Testis (tissue), 2 donors: ENCODE measurements at regions not wholly inside any gene's neighbourhood (a gene's known extent, or its start where the extent isn't known, plus 50 kb on each side); places are given as distances from the start of the nearest gene placed in this dataset.

Experiments
- POLR2A ChIP-seq: fragments of 450-650 bp; IDR thresholded peaks from one replicate; pipeline ENCODE4 v1.6.1; 2017; ENCODE audit warnings: antibody characterized with exemption, mild to moderate bottlenecking, moderate library complexity
- TF ChIP-seq, protein P1 (sequence below), 3 experiments: fragments of 450-650 bp in 2 of 3; fragments of 200-600 bp in 1 of 3; sonication (generic) in 1 of 3; IDR thresholded peaks; one replicate each; pipeline ENCODE4 v1.5.1; 2016 to 2019; ENCODE audit warnings: antibody characterized with exemption in 3 of 3, mild to moderate bottlenecking in 2 of 3, moderate library complexity in 1 of 3

GRCh38 chr1:182292193-182292741, 99.3 kb downstream of the GLUL start:
- TF ChIP-seq, protein P1, sequence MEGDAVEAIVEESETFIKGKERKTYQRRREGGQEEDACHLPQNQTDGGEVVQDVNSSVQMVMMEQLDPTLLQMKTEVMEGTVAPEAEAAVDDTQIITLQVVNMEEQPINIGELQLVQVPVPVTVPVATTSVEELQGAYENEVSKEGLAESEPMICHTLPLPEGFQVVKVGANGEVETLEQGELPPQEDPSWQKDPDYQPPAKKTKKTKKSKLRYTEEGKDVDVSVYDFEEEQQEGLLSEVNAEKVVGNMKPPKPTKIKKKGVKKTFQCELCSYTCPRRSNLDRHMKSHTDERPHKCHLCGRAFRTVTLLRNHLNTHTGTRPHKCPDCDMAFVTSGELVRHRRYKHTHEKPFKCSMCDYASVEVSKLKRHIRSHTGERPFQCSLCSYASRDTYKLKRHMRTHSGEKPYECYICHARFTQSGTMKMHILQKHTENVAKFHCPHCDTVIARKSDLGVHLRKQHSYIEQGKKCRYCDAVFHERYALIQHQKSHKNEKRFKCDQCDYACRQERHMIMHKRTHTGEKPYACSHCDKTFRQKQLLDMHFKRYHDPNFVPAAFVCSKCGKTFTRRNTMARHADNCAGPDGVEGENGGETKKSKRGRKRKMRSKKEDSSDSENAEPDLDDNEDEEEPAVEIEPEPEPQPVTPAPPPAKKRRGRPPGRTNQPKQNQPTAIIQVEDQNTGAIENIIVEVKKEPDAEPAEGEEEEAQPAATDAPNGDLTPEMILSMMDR (IDR thresholded peaks at IDR 0.05): no peak
- TF ChIP-seq POLR2A: no peak
